ENCODE measurements at regions not wholly inside any gene's neighbourhood (a gene's known extent, or its start where the extent isn't known, plus 50 kb on each side); places are given as distances from the start of the nearest gene placed in this dataset.

DNA sequence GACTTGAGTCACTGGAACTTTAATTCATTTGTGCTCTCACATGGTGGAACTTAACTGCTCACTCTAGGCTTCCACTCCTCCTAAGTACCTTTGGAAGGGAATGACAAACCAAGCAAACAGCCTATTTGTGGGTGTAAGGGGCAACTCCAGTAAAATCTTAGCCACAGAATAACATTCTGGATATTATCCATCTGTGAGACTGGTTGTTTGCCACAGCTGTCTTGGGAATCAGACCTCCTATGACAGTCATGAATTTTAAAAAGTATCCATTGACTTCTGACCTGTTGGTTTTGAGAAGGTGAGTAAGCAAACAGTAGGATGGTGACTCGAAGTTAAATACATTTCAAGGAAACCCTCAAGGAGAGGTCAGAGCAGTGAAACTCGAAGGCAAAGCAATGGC lies 147.3 kb upstream of the CDIN1 start:
- TF ChIP-seq, protein P1, sequence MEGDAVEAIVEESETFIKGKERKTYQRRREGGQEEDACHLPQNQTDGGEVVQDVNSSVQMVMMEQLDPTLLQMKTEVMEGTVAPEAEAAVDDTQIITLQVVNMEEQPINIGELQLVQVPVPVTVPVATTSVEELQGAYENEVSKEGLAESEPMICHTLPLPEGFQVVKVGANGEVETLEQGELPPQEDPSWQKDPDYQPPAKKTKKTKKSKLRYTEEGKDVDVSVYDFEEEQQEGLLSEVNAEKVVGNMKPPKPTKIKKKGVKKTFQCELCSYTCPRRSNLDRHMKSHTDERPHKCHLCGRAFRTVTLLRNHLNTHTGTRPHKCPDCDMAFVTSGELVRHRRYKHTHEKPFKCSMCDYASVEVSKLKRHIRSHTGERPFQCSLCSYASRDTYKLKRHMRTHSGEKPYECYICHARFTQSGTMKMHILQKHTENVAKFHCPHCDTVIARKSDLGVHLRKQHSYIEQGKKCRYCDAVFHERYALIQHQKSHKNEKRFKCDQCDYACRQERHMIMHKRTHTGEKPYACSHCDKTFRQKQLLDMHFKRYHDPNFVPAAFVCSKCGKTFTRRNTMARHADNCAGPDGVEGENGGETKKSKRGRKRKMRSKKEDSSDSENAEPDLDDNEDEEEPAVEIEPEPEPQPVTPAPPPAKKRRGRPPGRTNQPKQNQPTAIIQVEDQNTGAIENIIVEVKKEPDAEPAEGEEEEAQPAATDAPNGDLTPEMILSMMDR (IDR thresholded peaks at IDR 0.05): no peak
- TF ChIP-seq POLR2A (IDR thresholded peaks at IDR 0.05): no peak
- no peak for TF ChIP-seq POLR2AphosphoS5 (IDR thresholded peaks at IDR 0.05)
- TF ChIP-seq EP300 (IDR thresholded peaks at IDR 0.05): no peak
